CD4-positive, alpha-beta T cell (primary cell): ENCODE measurements at regions not wholly inside any gene's neighbourhood (a gene's known extent, or its start where the extent isn't known, plus 50 kb on each side); places are given as distances from the start of the nearest gene placed in this dataset.

Source experiments
- ATAC-seq: fragments of 200-7000 bp; cut with Tn5 transposase; one replicate; pipeline ENCODE4 v1.10.0; 2022; ENCODE audit warnings: mild to moderate bottlenecking; ENCODE audit not compliant: poor library complexity
- CTCF ChIA-PET: fragments of 350-600 bp; sonication (Branson Sonifier 250); formaldehyde crosslinking; loops from one replicate; lab custom pipeline; 2021; ENCODE audit warnings: antibody characterized with exemption, inconsistent platforms; lab: Charles Lee
- POLR2A ChIA-PET: fragments of 350-600 bp; sonication (Branson Sonifier 250); formaldehyde crosslinking; loops from one replicate; lab custom pipeline; 2021; ENCODE audit warnings: antibody characterized with exemption, inconsistent platforms; lab: Charles Lee
- DNase-seq, 14 experiments: peaks; one replicate each; pipeline ENCODE4 v3.0.0-alpha.2; 2013 to 2020; ENCODE audit warnings: mixed read lengths in 2 of 14
- H3K27ac ChIP-seq, 2 donors: one replicate each; pipeline versions ENCODE4 v1.5.1 to v1.7.0; 2013; ENCODE audit warnings: low read length in 2 of 2, low read depth in 1 of 2, mild to moderate bottlenecking in 1 of 2
- H3K27me3 ChIP-seq, 2 experiments: 1 replicate in 1 of 2; 2 replicates in 1 of 2; pipeline versions ENCODE4 v1.6.1 to v1.7.0; 2013; ENCODE audit warnings: low read length in 2 of 2, control low read depth in 1 of 2, mild to moderate bottlenecking in 1 of 2, moderate library complexity in 1 of 2; ENCODE audit not compliant: insufficient read depth in 2 of 2, control insufficient read depth in 1 of 2
- H3K36me3 ChIP-seq: one replicate; pipeline ENCODE4 v1.6.1; 2013; ENCODE audit warnings: low read length, control low read depth; ENCODE audit not compliant: insufficient read depth
- H3K4me1 ChIP-seq: one replicate; pipeline ENCODE4 v1.6.1; 2013; ENCODE audit warnings: low read length, control low read depth; ENCODE audit not compliant: insufficient read depth
- H3K4me3 ChIP-seq: one replicate; pipeline ENCODE4 v1.5.1; 2013; ENCODE audit warnings: mild to moderate bottlenecking, low read length, moderate library complexity
- H3K9me3 ChIP-seq, 2 experiments: 1 replicate in 1 of 2; 2 replicates in 1 of 2; pipeline versions ENCODE4 v1.6.1 to v1.7.0; 2013; ENCODE audit warnings: low read length in 2 of 2, mild to moderate bottlenecking in 2 of 2, control low read depth in 1 of 2, moderate library complexity in 1 of 2; ENCODE audit not compliant: control insufficient read depth in 1 of 2, insufficient read depth in 1 of 2
- H3K27ac Mint-ChIP-seq: one replicate; pipeline ENCODE4 v1.8.0; 2020; ENCODE audit warnings: mixed read lengths
- H3K27me3 Mint-ChIP-seq: one replicate; pipeline ENCODE4 v1.8.0; 2021; ENCODE audit warnings: mixed read lengths
- H3K36me3 Mint-ChIP-seq: one replicate; pipeline ENCODE4 v1.8.0; 2021; ENCODE audit warnings: low read depth, mixed read lengths
- H3K4me1 Mint-ChIP-seq: one replicate; pipeline ENCODE4 v1.8.0; 2021; ENCODE audit warnings: low read depth, mixed read lengths
- H3K4me3 Mint-ChIP-seq: one replicate; pipeline ENCODE4 v1.8.0; 2020; ENCODE audit warnings: mild to moderate bottlenecking, mixed read lengths
- H3K9me3 Mint-ChIP-seq: one replicate; pipeline ENCODE4 v1.8.0; 2020; ENCODE audit warnings: mixed read lengths
- intact Hi-C, 2 experiments: fragments of 100-400 bp; cut with DNase I in 1 of 2; cut with micrococcal nuclease in 1 of 2; formaldehyde crosslinking; loops; one replicate each; pipeline versions ENCODE4 v1.15.1 to v1.9.0; 2023 to 2025; cut with DNase I, micrococcal nuclease
- TF ChIP-seq, protein P1 (sequence below): fragments of 200-600 bp; IDR thresholded peaks from one replicate; pipeline ENCODE4 v1.8.0; 2022; ENCODE audit warnings: antibody characterized with exemption, mild to moderate bottlenecking

DNA sequence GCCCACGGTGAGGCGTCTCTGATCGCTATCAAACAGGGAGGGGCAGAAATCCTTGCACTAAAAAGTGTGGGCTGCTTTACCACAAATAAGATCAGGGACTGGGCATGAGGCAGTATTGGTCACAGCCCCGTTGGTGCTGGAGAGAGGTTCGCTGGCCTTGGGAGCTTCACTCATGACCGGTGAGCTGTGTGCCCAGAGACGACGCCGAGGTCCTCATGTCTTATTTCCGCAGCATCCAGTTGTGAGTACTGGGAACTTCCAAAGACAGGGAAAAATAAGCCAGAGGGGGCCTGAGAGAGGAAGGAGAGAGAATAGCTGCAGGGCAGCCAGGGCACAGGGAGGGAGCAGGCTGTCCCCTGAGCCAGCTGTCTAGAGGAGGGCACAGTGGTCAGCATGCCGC, 154.2 kb upstream of the PRKCQ start:
- no peak overlapping the region for H3K4me3 Mint-ChIP-seq
- TF ChIP-seq, protein P1, sequence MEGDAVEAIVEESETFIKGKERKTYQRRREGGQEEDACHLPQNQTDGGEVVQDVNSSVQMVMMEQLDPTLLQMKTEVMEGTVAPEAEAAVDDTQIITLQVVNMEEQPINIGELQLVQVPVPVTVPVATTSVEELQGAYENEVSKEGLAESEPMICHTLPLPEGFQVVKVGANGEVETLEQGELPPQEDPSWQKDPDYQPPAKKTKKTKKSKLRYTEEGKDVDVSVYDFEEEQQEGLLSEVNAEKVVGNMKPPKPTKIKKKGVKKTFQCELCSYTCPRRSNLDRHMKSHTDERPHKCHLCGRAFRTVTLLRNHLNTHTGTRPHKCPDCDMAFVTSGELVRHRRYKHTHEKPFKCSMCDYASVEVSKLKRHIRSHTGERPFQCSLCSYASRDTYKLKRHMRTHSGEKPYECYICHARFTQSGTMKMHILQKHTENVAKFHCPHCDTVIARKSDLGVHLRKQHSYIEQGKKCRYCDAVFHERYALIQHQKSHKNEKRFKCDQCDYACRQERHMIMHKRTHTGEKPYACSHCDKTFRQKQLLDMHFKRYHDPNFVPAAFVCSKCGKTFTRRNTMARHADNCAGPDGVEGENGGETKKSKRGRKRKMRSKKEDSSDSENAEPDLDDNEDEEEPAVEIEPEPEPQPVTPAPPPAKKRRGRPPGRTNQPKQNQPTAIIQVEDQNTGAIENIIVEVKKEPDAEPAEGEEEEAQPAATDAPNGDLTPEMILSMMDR, result no peak
- CTCF ChIA-PET, result no interaction called here

DNA sequence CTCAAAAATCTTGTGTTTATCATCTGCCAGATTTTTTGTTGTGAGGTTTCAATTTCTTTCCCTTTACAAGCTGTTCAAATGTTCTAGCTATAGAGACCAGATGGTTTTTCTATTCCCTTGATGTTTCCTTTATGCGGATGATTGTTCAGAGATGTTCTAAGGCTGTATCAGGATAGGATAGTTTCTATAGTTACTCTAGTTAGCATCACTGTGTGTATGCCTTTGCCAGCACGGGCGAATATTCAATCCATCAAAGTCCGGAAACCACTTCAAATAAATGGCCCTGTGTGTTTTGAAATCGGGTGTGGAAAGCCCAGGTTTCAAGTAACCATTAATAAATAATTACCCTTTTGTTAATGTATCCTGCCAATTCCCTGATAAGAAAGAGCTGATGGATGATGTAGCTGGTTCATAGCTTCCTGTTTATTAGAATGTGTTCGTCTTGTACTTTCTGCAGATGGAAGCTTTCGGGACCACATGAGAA, 149.8 kb upstream of the PRKCQ start:
- no peak for DNase-seq
- H3K4me3 Mint-ChIP-seq, result no peak overlapping the region
- intact Hi-C loops, result no loop called here
- no peak overlapping the region for H3K4me3 ChIP-seq
- ChIA-PET POLR2A (no interaction called here), CTCF (no interaction called here)
- H3K9me3 ChIP-seq, result no peaks in the 10 kb centered on the region
- no peak overlapping the region for H3K27ac Mint-ChIP-seq
- H3K9me3 Mint-ChIP-seq, result no peaks in the 10 kb centered on the region
- H3K36me3 ChIP-seq, result no peaks in the 10 kb centered on the region
- H3K36me3 Mint-ChIP-seq, result no peaks in the 10 kb centered on the region
- no peaks in the 10 kb centered on the region for H3K4me1 Mint-ChIP-seq
- H3K27me3 Mint-ChIP-seq, result peaks cover 80% of the 10 kb centered on the region
- no peaks in the 10 kb centered on the region for H3K4me1 ChIP-seq
- TF ChIP-seq, protein P1, result no peak
- no peak overlapping the region for H3K27ac ChIP-seq
- H3K27me3 ChIP-seq, result peaks cover 25 to 52% of the 10 kb centered on the region in 2 experiments
- no peak for ATAC-seq

More for the DNA sequence above, 154.2 kb upstream of the PRKCQ start:
- H3K27me3 Mint-ChIP-seq, result peaks cover 81% of the 10 kb centered on the region
- H3K9me3 Mint-ChIP-seq, result no peaks in the 10 kb centered on the region
- intact Hi-C loops, result no loop called here
- H3K36me3 Mint-ChIP-seq, result no peaks in the 10 kb centered on the region
- no peak for DNase-seq
- Histone ChIP-seq H3K27me3 (peaks cover 25 to 43% of the 10 kb centered on the region in 2 experiments), H3K4me3 (no peak overlapping the region), H3K4me1 (no peaks in the 10 kb centered on the region), H3K9me3 (no peaks in the 10 kb centered on the region), H3K36me3 (no peaks in the 10 kb centered on the region), H3K27ac (no peak overlapping the region)
- no peak overlapping the region for H3K27ac Mint-ChIP-seq
- no peaks in the 10 kb centered on the region for H3K4me1 Mint-ChIP-seq
- no peak for ATAC-seq
- POLR2A ChIA-PET, result no interaction called here

DNA sequence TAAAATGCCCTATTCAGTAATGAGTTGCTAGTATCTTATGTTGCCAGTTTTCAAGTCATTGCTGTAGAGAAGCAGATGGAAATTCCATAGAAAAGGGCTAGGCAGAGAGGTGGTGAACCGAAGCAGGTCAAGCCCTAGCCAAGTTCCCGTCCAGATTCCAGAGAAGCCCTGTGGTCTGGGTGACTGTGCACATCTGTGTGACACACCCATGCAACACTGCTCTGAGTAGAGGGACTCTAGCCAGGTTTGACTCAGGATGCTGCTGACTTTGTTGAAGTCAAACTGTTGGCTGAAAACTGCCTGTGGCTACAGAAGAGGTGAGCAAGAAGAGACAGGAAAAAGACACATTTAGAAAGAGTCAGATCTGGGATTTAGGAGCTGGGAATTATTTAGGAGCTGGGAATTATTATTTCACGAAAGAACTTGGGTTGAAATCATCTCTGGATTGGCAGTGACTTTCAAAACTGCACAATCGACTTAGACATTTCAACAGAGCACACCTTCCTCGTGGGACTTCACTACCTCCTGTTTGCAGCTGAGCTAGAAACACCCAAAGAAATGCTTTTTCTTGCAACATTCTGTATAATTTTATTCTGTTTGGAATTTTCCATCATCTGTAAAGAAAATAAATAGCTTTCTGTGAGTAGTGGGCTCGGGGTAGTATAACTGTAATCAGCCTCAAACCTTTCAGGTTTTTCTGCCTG, 149.1 kb upstream of the PRKCQ start:
- Mint-ChIP-seq H3K27me3 (peaks cover 83% of the 10 kb centered on the region), H3K4me1 (no peaks in the 10 kb centered on the region), H3K4me3 (no peak overlapping the region), H3K36me3 (no peaks in the 10 kb centered on the region), H3K27ac (no peak overlapping the region), H3K9me3 (no peaks in the 10 kb centered on the region)
- ATAC-seq (no peak), DNase-seq (no peak)
- intact Hi-C loops, result no loop called here
- H3K36me3 ChIP-seq, result no peaks in the 10 kb centered on the region
- peaks cover 21 to 48% of the 10 kb centered on the region in 2 experiments for H3K27me3 ChIP-seq
- ChIA-PET POLR2A (no interaction called here), CTCF (no interaction called here)
- H3K9me3 ChIP-seq, result no peaks in the 10 kb centered on the region
- TF ChIP-seq, protein P1, result no peak
- no peak overlapping the region for H3K27ac ChIP-seq
- H3K4me3 ChIP-seq, result no peak overlapping the region
- H3K4me1 ChIP-seq, result no peaks in the 10 kb centered on the region
